IMR-90 (cell line): ENCODE measurements at regions not wholly inside any gene's neighbourhood (a gene's known extent, or its start where the extent isn't known, plus 50 kb on each side); places are given as distances from the start of the nearest gene placed in this dataset.
"Not testable (repeated sequence)": the region's sequence is repeated elsewhere in the genome, so short reads cannot be mapped to it uniquely, and the experiment has no call there.

Source experiments
- ATAC-seq: fragments of 200-7000 bp; cut with Tn5 transposase; 2 replicates; pipeline ENCODE4 v1.9.1; 2020; ENCODE audit warnings: low read depth, mild to moderate bottlenecking, moderate library complexity
- BruUV-seq: library from RNA; stranded (reverse); fragments of 400-500 nt; replicated peaks from 2 replicates; lab custom pipeline; 2021; lab: Mats Ljungman, UMichigan
- CTCF ChIA-PET: fragments of 300-600 bp; formaldehyde crosslinking; extraction: SDS; loops from one replicate; lab custom pipeline; 2021; ENCODE audit warnings: antibody characterized with exemption; lab: Yijun Ruan, JAX
- POLR2A ChIA-PET: fragments of 300-600 bp; sonication (Branson Sonifier 250); formaldehyde crosslinking; loops from one replicate; lab custom pipeline; 2022; ENCODE audit warnings: antibody characterized with exemption; ENCODE audit not compliant: unreplicated experiment; lab: Charles Lee
- DNase-seq: peaks from one replicate; pipeline ENCODE4 v3.0.0; 2013
- H2AFZ ChIP-seq: replicated peaks from 2 replicates; pipeline ENCODE3; 2013; ENCODE audit warnings: low read length, mild to moderate bottlenecking; ENCODE audit not compliant: poor library complexity
- H2AK5ac ChIP-seq: 2 replicates; pipeline ENCODE4 v1.6.1; 2013; ENCODE audit warnings: low read depth, low read length, inconsistent platforms
- H2AK9ac ChIP-seq: replicated peaks from 2 replicates; pipeline ENCODE3; 2013; ENCODE audit warnings: mild to moderate bottlenecking, low read depth, low read length, moderate library complexity; ENCODE audit not compliant: poor library complexity
- H2BK120ac ChIP-seq: 2 replicates; pipeline ENCODE4 v1.6.1; 2013; ENCODE audit warnings: low read depth, low read length, inconsistent platforms
- H2BK15ac ChIP-seq: 3 replicates; pipeline ENCODE4 v1.6.1; 2013; ENCODE audit warnings: low read depth, low read length, inconsistent platforms
- H2BK20ac ChIP-seq: 2 replicates; pipeline ENCODE4 v1.6.1; 2013; ENCODE audit warnings: low read depth, mild to moderate bottlenecking, inconsistent platforms, low read length, moderate library complexity
- H2BK5ac ChIP-seq: 2 replicates; pipeline ENCODE4 v1.6.1; 2013; ENCODE audit warnings: mild to moderate bottlenecking, low read depth, low read length, inconsistent platforms; ENCODE audit not compliant: poor library complexity, severe bottlenecking
- H3K14ac ChIP-seq: replicated peaks from 2 replicates; pipeline ENCODE4 v1.6.1; 2013; ENCODE audit warnings: low read depth, low read length, inconsistent platforms
- H3K18ac ChIP-seq: 2 replicates; pipeline ENCODE4 v1.6.1; 2013; ENCODE audit warnings: low read depth, low read length, control low read depth
- H3K23ac ChIP-seq: 2 replicates; pipeline ENCODE4 v1.6.1; 2013; ENCODE audit warnings: low read depth, low read length, inconsistent platforms
- H3K27ac ChIP-seq: 2 replicates; pipeline ENCODE4 v1.5.1; 2013; ENCODE audit warnings: mild to moderate bottlenecking, control low read depth, low read length; ENCODE audit not compliant: insufficient read depth
- H3K27me3 ChIP-seq: 2 replicates; pipeline ENCODE4 v1.6.1; 2013; ENCODE audit warnings: low read length; ENCODE audit not compliant: control insufficient read depth, insufficient read depth
- H3K36me3 ChIP-seq: 2 replicates; pipeline ENCODE4 v1.6.1; 2013; ENCODE audit warnings: low read length, mixed read lengths; ENCODE audit not compliant: control insufficient read depth, insufficient read depth
- H3K4ac ChIP-seq: 2 replicates; pipeline ENCODE4 v1.6.1; 2013; ENCODE audit warnings: low read depth, low read length, inconsistent platforms
- H3K4me1 ChIP-seq: 2 replicates; pipeline ENCODE4 v1.6.1; 2013; ENCODE audit warnings: low read length, mixed read lengths; ENCODE audit not compliant: control insufficient read depth, insufficient read depth
- H3K4me2 ChIP-seq: 2 replicates; pipeline ENCODE4 v1.6.1; 2013; ENCODE audit warnings: low read depth, mild to moderate bottlenecking, control low read depth, low read length, moderate library complexity
- H3K4me3 ChIP-seq: 2 replicates; pipeline ENCODE4 v1.5.1; 2013; ENCODE audit warnings: low read depth, mild to moderate bottlenecking, control low read depth, low read length, moderate library complexity; ENCODE audit not compliant: insufficient read depth
- H3K56ac ChIP-seq: 2 replicates; pipeline ENCODE4 v1.6.1; 2013; ENCODE audit warnings: low read length, inconsistent platforms; ENCODE audit not compliant: insufficient read depth; ENCODE audit errors: extremely low read depth
- H3K79me1 ChIP-seq, 2 experiments: 2 replicates each; pipeline ENCODE4 v1.6.1; 2013; ENCODE audit warnings: low read length in 2 of 2, inconsistent platforms in 1 of 2, low read depth in 1 of 2
- H3K9ac ChIP-seq: 2 replicates; pipeline ENCODE4 v1.6.1; 2013; ENCODE audit warnings: low read depth, low read length, control low read depth
- H3K9me1 ChIP-seq: 2 replicates; pipeline ENCODE4 v1.6.1; 2013; ENCODE audit warnings: low read length, inconsistent platforms; ENCODE audit not compliant: insufficient read depth
- H3K9me3 ChIP-seq: 2 replicates; pipeline ENCODE4 v1.6.1; 2013; ENCODE audit warnings: low read length; ENCODE audit not compliant: control insufficient read depth, insufficient read depth
- H4K20me1 ChIP-seq: 2 replicates; pipeline ENCODE4 v1.6.1; 2013; ENCODE audit warnings: low read length, inconsistent platforms; ENCODE audit not compliant: insufficient read depth
- H4K5ac ChIP-seq: 2 replicates; pipeline ENCODE4 v1.6.1; 2013; ENCODE audit warnings: mild to moderate bottlenecking, low read depth, low read length, control low read depth
- H4K8ac ChIP-seq, 2 experiments: 2 replicates each; pipeline ENCODE4 v1.6.1; 2013; ENCODE audit warnings: low read depth in 2 of 2, low read length in 2 of 2, control low read depth in 1 of 2, inconsistent platforms in 1 of 2
- H4K91ac ChIP-seq: 2 replicates; pipeline ENCODE4 v1.6.1; 2013; ENCODE audit warnings: low read depth, low read length, inconsistent platforms; ENCODE audit not compliant: insufficient read depth
- WGBS, 2 experiments: methylation state at CpG; one replicate each; pipeline versions ENCODE4 v1.1.5 to v1.1.7; 2013; ENCODE audit warnings: missing lambda C conversion rate in 2 of 2; ENCODE audit not compliant: insufficient read length in 1 of 2; ENCODE audit errors: extremely low coverage in 2 of 2; 5-methylcytosine and 5-hydroxymethylcytosine counted together
- dilution Hi-C: fragments of 300-500 bp; cut with HindIII; formaldehyde crosslinking; loops from one replicate; pipeline ENCODE4 v1.14.3; 2018; ENCODE audit warnings: low sequenced_read_pairs; ENCODE audit not compliant: unreplicated experiment
- in situ Hi-C: fragments of 300-500 bp; cut with MboI; formaldehyde crosslinking; loops from 3 replicates; pipeline ENCODE4 v1.14.3; 2019; ENCODE audit warnings: low sequenced_read_pairs, inconsistent platforms, mixed read lengths
- intact Hi-C: fragments of 100-400 bp; cut with micrococcal nuclease; formaldehyde crosslinking; loops from 2 replicates; pipeline ENCODE4 v1.10.0; 2022

DNA sequence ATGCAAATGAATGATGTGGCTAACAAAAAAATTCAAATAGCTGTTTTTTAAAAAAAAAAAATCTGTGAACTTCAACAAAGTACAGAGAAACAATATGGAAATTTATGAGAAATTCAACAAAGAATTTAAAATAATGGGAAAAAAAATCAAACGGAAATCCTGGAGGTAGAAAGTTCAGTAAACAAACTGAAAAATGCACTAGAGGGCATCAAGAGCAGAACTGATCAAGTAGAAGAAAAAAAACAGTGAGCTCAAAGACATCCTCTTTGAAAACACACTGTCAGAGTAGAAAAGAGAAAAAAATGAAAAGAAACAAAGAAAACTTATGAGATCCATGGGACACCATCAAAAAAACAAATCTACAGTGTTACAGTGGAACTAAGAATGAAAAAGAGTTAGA, 2191.1 kb upstream of the DEFB115 start:
- H3K23ac ChIP-seq, H3K18ac ChIP-seq, H3K79me1 ChIP-seq, H3K9me3 ChIP-seq, H2AK9ac ChIP-seq, H4K5ac ChIP-seq, CTCF ChIA-PET, H3K9me1 ChIP-seq, dilution Hi-C loops, H3K56ac ChIP-seq, DNase-seq, H2AK5ac ChIP-seq, H3K4me1 ChIP-seq, H3K14ac ChIP-seq, H3K27ac ChIP-seq, H2BK120ac ChIP-seq, in situ Hi-C loops, H2BK5ac ChIP-seq, H3K27me3 ChIP-seq, H3K9ac ChIP-seq, H4K91ac ChIP-seq, H4K20me1 ChIP-seq, H3K4ac ChIP-seq, intact Hi-C loops, H2BK15ac ChIP-seq, BruUV-seq, H3K36me3 ChIP-seq, H3K4me2 ChIP-seq, POLR2A ChIA-PET, H2BK20ac ChIP-seq, ATAC-seq, H2AFZ ChIP-seq, H3K4me3 ChIP-seq, H4K8ac ChIP-seq: not testable (repeated sequence)
- WGBS, 2 experiments: no CpG with 5 or more reads among the region's 1 CpG

DNA sequence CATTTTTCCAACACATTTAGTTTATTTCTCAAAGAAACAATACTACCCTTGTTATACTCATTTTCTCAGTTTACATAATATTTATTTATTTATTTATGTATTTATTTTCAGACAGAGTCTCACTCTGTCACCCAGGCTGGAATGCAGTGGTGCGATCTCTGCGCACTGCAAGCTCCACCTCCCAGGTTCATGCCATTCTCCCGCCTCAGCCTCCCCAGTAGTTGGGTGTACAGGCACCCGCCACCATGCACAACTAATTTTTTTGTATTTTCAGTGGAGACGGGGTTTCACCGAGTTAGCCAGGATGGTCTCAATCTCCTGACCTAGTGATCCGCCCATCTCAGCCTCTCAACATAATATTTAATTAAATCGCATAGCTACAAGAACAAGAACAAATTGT, 2183.8 kb upstream of the DEFB115 start:
- H2BK5ac ChIP-seq, in situ Hi-C loops, H3K56ac ChIP-seq, H2BK20ac ChIP-seq, BruUV-seq, intact Hi-C loops, H3K4me2 ChIP-seq, H3K4me3 ChIP-seq, H3K9me1 ChIP-seq, H3K27me3 ChIP-seq, H3K4me1 ChIP-seq, H3K18ac ChIP-seq, H4K8ac ChIP-seq, H3K4ac ChIP-seq, POLR2A ChIA-PET, H3K23ac ChIP-seq, dilution Hi-C loops, ATAC-seq, H2AK5ac ChIP-seq, H2BK120ac ChIP-seq, H2BK15ac ChIP-seq, H3K27ac ChIP-seq, H3K9ac ChIP-seq, H3K9me3 ChIP-seq, DNase-seq, H3K14ac ChIP-seq, H4K91ac ChIP-seq, H3K79me1 ChIP-seq, CTCF ChIA-PET, H3K36me3 ChIP-seq, H2AFZ ChIP-seq, H4K20me1 ChIP-seq, H2AK9ac ChIP-seq, H4K5ac ChIP-seq: not testable (repeated sequence)
- WGBS, 2 experiments: 60% methylated on average over 5 of the region's 8 CpGs; no CpG with 5 or more reads in 1 of the 2 experiments
